HCT116 (cell line): ENCODE measurements at regions not wholly inside any gene's neighbourhood (a gene's known extent, or its start where the extent isn't known, plus 50 kb on each side); places are given as distances from the start of the nearest gene placed in this dataset.

Experiments used
- ATAC-seq: fragments of 200-7000 bp; cut with Tn5 transposase; 2 replicates; pipeline ENCODE4 v1.9.1; 2020; ENCODE audit warnings: mild to moderate bottlenecking, moderate library complexity
- BruUV-seq: library from RNA; stranded (reverse); fragments of 400-500 nt; replicated peaks from 2 replicates; lab custom pipeline; 2021; lab: Mats Ljungman, UMichigan
- CTCF ChIA-PET: fragments of 300-600 bp; sonication (Branson Sonifier 250); formaldehyde crosslinking; loops from one replicate; lab custom pipeline; 2021; ENCODE audit warnings: antibody characterized with exemption; lab: Charles Lee
- POLR2A ChIA-PET: fragments of 300-600, 350-600 bp; sonication (Branson Sonifier 250); formaldehyde crosslinking; loops from one replicate; lab custom pipeline; 2021; ENCODE audit warnings: antibody characterized with exemption; lab: Charles Lee
- RAD21 ChIA-PET, 2 experiments: fragments of 300-600 bp; sonication (Branson Sonifier 250); formaldehyde crosslinking; loops; one replicate each; lab custom pipeline; 2023; ENCODE audit warnings: low total read pairs in 2 of 2; ENCODE audit not compliant: uncharacterized antibody in 2 of 2, unreplicated experiment in 2 of 2, low non-redundant PET in 1 of 2; lab: Charles Lee
- DNase-seq: peaks from one replicate; pipeline ENCODE4 v3.0.0-alpha.2; 2010; ENCODE audit warnings: low read depth, low spot score
- H2AFZ ChIP-seq: fragments of 200-600 bp; shearing (Covaris generic), sonication (generic); 2 replicates; pipeline ENCODE4 v1.6.1; 2017; ENCODE audit warnings: low read depth, mixed run types, mixed read lengths, antibody characterized with exemption, low read length; ENCODE audit not compliant: poor library complexity, severe bottlenecking
- H3K27ac ChIP-seq: 2 replicates; pipeline ENCODE4 v1.5.1; 2012; ENCODE audit warnings: low read depth, low read length
- H3K27me3 ChIP-seq: fragments of 200-600 bp; sonication (generic); 2 replicates; pipeline ENCODE4 v1.6.1; 2016; ENCODE audit warnings: mixed run types, low read length, mixed read lengths; ENCODE audit not compliant: insufficient read depth
- H3K36me3 ChIP-seq, 2 experiments: fragments of 200-500 bp in 1 of 2; fragments of 200-600 bp in 1 of 2; sonication (Bioruptor generic) in 1 of 2; sonication (generic) in 1 of 2; 2 replicates each; pipeline versions ENCODE4 v1.5.1 to v1.6.1; 2014 to 2016; ENCODE audit warnings: low read length in 2 of 2, inconsistent platforms in 1 of 2, mixed read lengths in 1 of 2, mixed run types in 1 of 2; ENCODE audit not compliant: insufficient read depth in 2 of 2, control insufficient read depth in 1 of 2
- H3K4me1 ChIP-seq, 2 experiments: fragments of 200-600 bp in 1 of 2; sonication (generic) in 1 of 2; 2 replicates each; pipeline versions ENCODE4 v1.5.1 to v1.6.1; 2012 to 2017; ENCODE audit warnings: low read length in 2 of 2, inconsistent platforms in 1 of 2, mild to moderate bottlenecking in 1 of 2, mixed read lengths in 1 of 2, mixed run types in 1 of 2, moderate library complexity in 1 of 2; ENCODE audit not compliant: insufficient read depth in 2 of 2, control insufficient read depth in 1 of 2
- H3K4me2 ChIP-seq: fragments of 200-600 bp; sonication (generic); 2 replicates; pipeline ENCODE4 v1.6.1; 2017; ENCODE audit warnings: mixed run types, low read length, mixed read lengths
- H3K4me3 ChIP-seq, 2 experiments: fragments of 200-600 bp in 1 of 2; sonication (generic) in 1 of 2; replicated peaks in 1 of 2; 2 replicates each; pipeline ENCODE4 v1.5.1; 2011 to 2016; ENCODE audit warnings: low read length in 2 of 2, control low read depth in 1 of 2, low read depth in 1 of 2, mild to moderate bottlenecking in 1 of 2, mixed read lengths in 1 of 2, mixed run types in 1 of 2
- H3K79me2 ChIP-seq: fragments of 200-600 bp; sonication (generic); 2 replicates; pipeline ENCODE4 v1.6.1; 2017; ENCODE audit warnings: mild to moderate bottlenecking, mixed run types, low read length, moderate library complexity, mixed read lengths; ENCODE audit not compliant: insufficient read depth
- H3K9ac ChIP-seq: fragments of 200-600 bp; sonication (generic); 2 replicates; pipeline ENCODE4 v1.6.1; 2016; ENCODE audit warnings: low read length, mixed read lengths
- H3K9me2 ChIP-seq: fragments of 200-600 bp; sonication (generic), shearing (Covaris generic); 2 replicates; pipeline ENCODE4 v1.6.1; 2017; ENCODE audit warnings: mixed run types, mild to moderate bottlenecking, moderate library complexity; ENCODE audit not compliant: insufficient read depth
- H3K9me3 ChIP-seq, 2 experiments: fragments of 200-500 bp in 1 of 2; fragments of 200-600 bp in 1 of 2; sonication (Bioruptor generic) in 1 of 2; sonication (generic) in 1 of 2; 2 replicates each; pipeline ENCODE4 v1.6.1; 2014 to 2017; ENCODE audit warnings: low read length in 2 of 2, mixed read lengths in 2 of 2, inconsistent platforms in 1 of 2, low read depth in 1 of 2, mild to moderate bottlenecking in 1 of 2, mixed run types in 1 of 2, moderate library complexity in 1 of 2; ENCODE audit not compliant: control insufficient read depth in 1 of 2, insufficient read depth in 1 of 2
- H4K20me1 ChIP-seq: fragments of 200-600 bp; sonication (generic), shearing (Covaris generic); 2 replicates; pipeline ENCODE4 v1.6.1; 2017; ENCODE audit warnings: mixed run types, mild to moderate bottlenecking, moderate library complexity; ENCODE audit not compliant: insufficient read depth
- CBX3 ChIP-seq: IDR thresholded peaks from 2 replicates; pipeline ENCODE4 v1.6.1; 2012; ENCODE audit warnings: low read depth
- CEBPB ChIP-seq: IDR thresholded peaks from 2 replicates; pipeline ENCODE4 v1.6.1; 2012; ENCODE audit warnings: low read depth
- EZH2 ChIP-seq: fragments of 200-600 bp; sonication (generic); IDR thresholded peaks from 2 replicates; pipeline ENCODE4 v1.6.1; 2017; ENCODE audit warnings: antibody characterized with exemption, mixed run types
- FOSL1 ChIP-seq: IDR thresholded peaks from 2 replicates; pipeline ENCODE4 v1.6.1; 2012; ENCODE audit warnings: low read depth
- JUND ChIP-seq: IDR thresholded peaks from 2 replicates; pipeline ENCODE4 v1.6.1; 2012
- POLR2A ChIP-seq: IDR thresholded peaks from 2 replicates; pipeline ENCODE4 v1.7.0; 2011; ENCODE audit warnings: borderline replicate concordance; ENCODE audit not compliant: insufficient read depth, insufficient read length; ENCODE audit errors: extremely low read depth
- SIN3A ChIP-seq: IDR thresholded peaks from 2 replicates; pipeline ENCODE4 v1.6.1; 2012; ENCODE audit warnings: low read depth
- SP1 ChIP-seq: IDR thresholded peaks from 2 replicates; pipeline ENCODE4 v1.6.1; 2012; ENCODE audit warnings: low read depth
- ZFX ChIP-seq: fragments of 450-650 bp; IDR thresholded peaks from 2 replicates; pipeline ENCODE4 v1.6.1; 2017
- ZNF274 ChIP-seq: fragments of 200-500 bp; sonication (Bioruptor generic); IDR thresholded peaks from 2 replicates; pipeline ENCODE4 v1.6.1; 2014; ENCODE audit warnings: mild to moderate bottlenecking, low read depth, low read length, inconsistent platforms
- intact Hi-C: fragments of 100-400 bp; cut with micrococcal nuclease; formaldehyde crosslinking; loops from 2 replicates; pipeline ENCODE4 v1.10.0; 2022
- TF ChIP-seq, protein P1 (sequence below), 3 experiments: fragments of 200-600 bp in 1 of 3; sonication (generic) in 1 of 3; IDR thresholded peaks in 2 of 3; conservative IDR thresholded peaks in 1 of 3; 2 replicates each; pipeline ENCODE4 v1.5.1; 2012 to 2017; ENCODE audit warnings: low read depth in 2 of 3, low read length in 2 of 3, antibody characterized with exemption in 1 of 3, borderline replicate concordance in 1 of 3, control low read depth in 1 of 3, mild to moderate bottlenecking in 1 of 3, mixed read lengths in 1 of 3, mixed run types in 1 of 3, moderate library complexity in 1 of 3; ENCODE audit not compliant: insufficient read depth in 1 of 3

- Histone ChIP-seq H3K9me2 (no peaks in the 10 kb centered on the region), H3K9me3 (no peaks in the 10 kb centered on the region), H3K36me3 (no peaks in the 10 kb centered on the region), H3K79me2 (no peaks in the 10 kb centered on the region), H4K20me1 (no peaks in the 10 kb centered on the region), H3K4me1 (no peaks in the 10 kb centered on the region), H3K27ac (no peak overlapping the region), H3K27me3 (no peaks in the 10 kb centered on the region), H2AFZ (no peak overlapping the region), H3K9ac (no peak overlapping the region), H3K4me2 (no peak overlapping the region), H3K4me3 (no peak overlapping the region)
- CTCF ChIA-PET = no interaction called here
- RAD21 ChIA-PET = no interaction called here
- intact Hi-C loops = no loop called here
- no TSS peak for BruUV-seq
- POLR2A ChIA-PET = no interaction called here
- TF ChIP-seq EZH2 = no peak
- no peak for TF ChIP-seq SIN3A
- TF ChIP-seq CEBPB = no peak
- TF ChIP-seq JUND = no peak
- TF ChIP-seq ZNF274 = no peak
- TF ChIP-seq, protein P1, sequence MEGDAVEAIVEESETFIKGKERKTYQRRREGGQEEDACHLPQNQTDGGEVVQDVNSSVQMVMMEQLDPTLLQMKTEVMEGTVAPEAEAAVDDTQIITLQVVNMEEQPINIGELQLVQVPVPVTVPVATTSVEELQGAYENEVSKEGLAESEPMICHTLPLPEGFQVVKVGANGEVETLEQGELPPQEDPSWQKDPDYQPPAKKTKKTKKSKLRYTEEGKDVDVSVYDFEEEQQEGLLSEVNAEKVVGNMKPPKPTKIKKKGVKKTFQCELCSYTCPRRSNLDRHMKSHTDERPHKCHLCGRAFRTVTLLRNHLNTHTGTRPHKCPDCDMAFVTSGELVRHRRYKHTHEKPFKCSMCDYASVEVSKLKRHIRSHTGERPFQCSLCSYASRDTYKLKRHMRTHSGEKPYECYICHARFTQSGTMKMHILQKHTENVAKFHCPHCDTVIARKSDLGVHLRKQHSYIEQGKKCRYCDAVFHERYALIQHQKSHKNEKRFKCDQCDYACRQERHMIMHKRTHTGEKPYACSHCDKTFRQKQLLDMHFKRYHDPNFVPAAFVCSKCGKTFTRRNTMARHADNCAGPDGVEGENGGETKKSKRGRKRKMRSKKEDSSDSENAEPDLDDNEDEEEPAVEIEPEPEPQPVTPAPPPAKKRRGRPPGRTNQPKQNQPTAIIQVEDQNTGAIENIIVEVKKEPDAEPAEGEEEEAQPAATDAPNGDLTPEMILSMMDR (IDR thresholded peaks at IDR 0.05 in 2 of 3, conservative IDR thresholded peaks at IDR 0.05 in 1 of 3; ENCODE audit: borderline replicate concordance in 1 of 3, insufficient read depth in 1 of 3, low read depth in 2 of 3, low read length in 2 of 3) = no peak
- no peak for TF ChIP-seq FOSL1
- TF ChIP-seq ZFX = no peak
- TF ChIP-seq POLR2A = no peak
- no peak for TF ChIP-seq SP1
- DNase-seq (no peak), ATAC-seq (no peak)
Measured at GRCh38 chr2:173806761-173807160, 158.4 kb downstream of the SP3 start.

- ATAC-seq = no peak
- intact Hi-C loops = no loop called here
- Histone ChIP-seq H3K36me3 (no peaks in the 10 kb centered on the region), H3K4me3 (no peak overlapping the region), H2AFZ (no peak overlapping the region), H3K27ac (no peak overlapping the region), H3K4me1 (no peaks in the 10 kb centered on the region), H3K9me2 (no peaks in the 10 kb centered on the region), H3K9me3 (no peaks in the 10 kb centered on the region), H4K20me1 (no peaks in the 10 kb centered on the region), H3K27me3 (no peaks in the 10 kb centered on the region), H3K9ac (no peak overlapping the region), H3K4me2 (no peak overlapping the region), H3K79me2 (no peaks in the 10 kb centered on the region)
- DNase-seq = no peak
- BruUV-seq = no TSS peak
- RAD21 ChIA-PET = no interaction called here
- no peak for TF ChIP-seq CBX3
- POLR2A ChIA-PET = no interaction called here
- CTCF ChIA-PET = no interaction called here
Measured at GRCh38 chr2:173808718-173809117, 156.5 kb downstream of the SP3 start.
